H1 (cell line): ENCODE measurements at regions not wholly inside any gene's neighbourhood (a gene's known extent, or its start where the extent isn't known, plus 50 kb on each side); places are given as distances from the start of the nearest gene placed in this dataset.
A peak's percentile ranks its signal among the peaks of the same experiment; 100 is the strongest.

ENCODE experiments used
- CTCF ChIA-PET: fragments of 300-600 bp; sonication (Branson Sonifier 250); formaldehyde crosslinking; loops from one replicate; lab custom pipeline; 2021; ENCODE audit not compliant: partially characterized antibody; lab: Charles Lee
- POLR2A ChIA-PET: fragments of 300-600 bp; sonication (Branson Sonifier 250); formaldehyde crosslinking; loops from one replicate; lab custom pipeline; 2021; ENCODE audit warnings: inconsistent platforms; ENCODE audit not compliant: partially characterized antibody; lab: Charles Lee
- DNase-seq, 2 experiments: peaks; one replicate each; pipeline versions ENCODE4 v3.0.0 to v3.0.0-alpha.2; 2010 to 2022; ENCODE audit warnings: low spot score in 2 of 2, low read depth in 1 of 2, mixed read lengths in 1 of 2
- FAIRE-seq: peaks from 2 replicates; lab custom pipeline; 2011; peaks lifted over from hg19 to GRCh38; lab: Jason Lieb, UNC
- H2AFZ ChIP-seq: 2 replicates; pipeline ENCODE4 v1.8.1; 2012; ENCODE audit warnings: low read length, inconsistent platforms
- H2AK5ac ChIP-seq: 2 replicates; pipeline ENCODE4 v1.6.1; 2013; ENCODE audit warnings: low read depth, low read length
- H2BK120ac ChIP-seq: replicated peaks from 2 replicates; pipeline ENCODE3; 2013; ENCODE audit warnings: low read depth, low read length, inconsistent platforms
- H2BK12ac ChIP-seq: 2 replicates; pipeline ENCODE4 v1.6.1; 2013; ENCODE audit warnings: low read depth, low read length
- H2BK15ac ChIP-seq: 2 replicates; pipeline ENCODE4 v1.6.1; 2013; ENCODE audit warnings: low read length
- H2BK20ac ChIP-seq: 2 replicates; pipeline ENCODE4 v1.6.1; 2013; ENCODE audit warnings: low read length
- H2BK5ac ChIP-seq: 2 replicates; pipeline ENCODE4 v1.6.1; 2013; ENCODE audit warnings: low read depth, low read length
- H3K14ac ChIP-seq: 2 replicates; pipeline ENCODE4 v1.6.1; 2013; ENCODE audit warnings: inconsistent platforms; ENCODE audit not compliant: insufficient read length
- H3K18ac ChIP-seq: 2 replicates; pipeline ENCODE4 v1.6.1; 2013; ENCODE audit warnings: low read length; ENCODE audit errors: extremely low read depth
- H3K23ac ChIP-seq: 2 replicates; pipeline ENCODE4 v1.6.1; 2013; ENCODE audit warnings: inconsistent platforms; ENCODE audit not compliant: insufficient read length
- H3K23me2 ChIP-seq: 2 replicates; pipeline ENCODE4 v1.6.1; 2013; ENCODE audit warnings: low read depth, low read length
- H3K27ac ChIP-seq: 2 replicates; pipeline ENCODE4 v1.6.1; 2011; ENCODE audit warnings: low read depth, low read length, inconsistent platforms
- H3K27me3 ChIP-seq, 4 experiments: replicated peaks in 1 of 4; 1 replicate in 1 of 4; 2 replicates in 3 of 4; pipeline versions ENCODE4 v1.6.1 to v1.8.1; 2011 to 2013; ENCODE audit warnings: low read length in 3 of 4, mild to moderate bottlenecking in 3 of 4, inconsistent platforms in 2 of 4, mixed read lengths in 2 of 4, moderate library complexity in 1 of 4; ENCODE audit not compliant: control insufficient read depth in 3 of 4, insufficient read depth in 3 of 4; ENCODE audit errors: extremely low read depth in 1 of 4
- H3K36me3 ChIP-seq, 4 experiments: 2 replicates each; pipeline versions ENCODE4 v1.6.1 to v1.8.1; 2011 to 2013; ENCODE audit warnings: mild to moderate bottlenecking in 4 of 4, low read length in 3 of 4, moderate library complexity in 2 of 4, control low read depth in 1 of 4, inconsistent platforms in 1 of 4; ENCODE audit not compliant: insufficient read depth in 4 of 4, control insufficient read depth in 2 of 4
- H3K4ac ChIP-seq: replicated peaks from 2 replicates; pipeline ENCODE3; 2013; ENCODE audit warnings: low read length, low read depth, mixed read lengths, inconsistent platforms; ENCODE audit not compliant: insufficient read length
- H3K4me1 ChIP-seq, 4 experiments: replicated peaks in 1 of 4; 1 replicate in 1 of 4; 2 replicates in 3 of 4; pipeline versions ENCODE4 v1.6.1 to v1.8.1; 2011 to 2013; ENCODE audit warnings: low read length in 3 of 4, inconsistent platforms in 2 of 4, mixed read lengths in 1 of 4; ENCODE audit not compliant: insufficient read depth in 4 of 4, control insufficient read depth in 3 of 4
- H3K4me2 ChIP-seq, 2 experiments: 2 replicates each; pipeline versions ENCODE4 v1.6.1 to v1.8.1; 2011 to 2013; ENCODE audit warnings: low read depth in 2 of 2, low read length in 2 of 2, control low read depth in 1 of 2, inconsistent platforms in 1 of 2, mild to moderate bottlenecking in 1 of 2; ENCODE audit not compliant: insufficient read depth in 1 of 2
- H3K4me3 ChIP-seq, 4 experiments: fragments of 200-600, 300-600 bp in 1 of 4; sonication (generic), shearing (Covaris generic), sonication (Bioruptor Twin) in 1 of 4; 2 replicates each; pipeline versions ENCODE4 v1.5.1 to v1.8.1; 2011 to 2016; ENCODE audit warnings: low read length in 4 of 4, low read depth in 3 of 4, control low read depth in 2 of 4, inconsistent platforms in 2 of 4, mild to moderate bottlenecking in 2 of 4, mixed read lengths in 1 of 4, moderate library complexity in 1 of 4; ENCODE audit not compliant: insufficient read depth in 2 of 4; ENCODE audit errors: extremely low read depth in 1 of 4
- H3K56ac ChIP-seq: replicated peaks from 2 replicates; pipeline ENCODE3; 2013; ENCODE audit warnings: low read depth, mild to moderate bottlenecking, mixed read lengths, low read length, inconsistent platforms; ENCODE audit not compliant: insufficient read length
- H3K79me1 ChIP-seq: 2 replicates; pipeline ENCODE4 v1.6.1; 2013; ENCODE audit warnings: low read depth, low read length, control low read depth
- H3K79me2 ChIP-seq, 2 experiments: 2 replicates each; pipeline versions ENCODE4 v1.6.1 to v1.8.1; 2012 to 2013; ENCODE audit warnings: low read length in 2 of 2, mild to moderate bottlenecking in 2 of 2, inconsistent platforms in 1 of 2; ENCODE audit not compliant: insufficient read depth in 2 of 2, control insufficient read depth in 1 of 2
- H3K9ac ChIP-seq, 4 experiments: replicated peaks in 1 of 4; 1 replicate in 1 of 4; 2 replicates in 3 of 4; pipeline versions ENCODE4 v1.6.1 to v1.8.1; 2011 to 2013; ENCODE audit warnings: low read depth in 3 of 4, low read length in 3 of 4, control low read depth in 2 of 4, mild to moderate bottlenecking in 2 of 4, moderate library complexity in 2 of 4, inconsistent platforms in 1 of 4; ENCODE audit errors: extremely low read depth in 1 of 4
- H3K9me3 ChIP-seq, 2 experiments: 2 replicates each; pipeline versions ENCODE4 v1.6.1 to v1.8.1; 2012 to 2013; ENCODE audit warnings: mild to moderate bottlenecking in 2 of 2, moderate library complexity in 2 of 2, control low read depth in 1 of 2, inconsistent platforms in 1 of 2, low read depth in 1 of 2, low read length in 1 of 2, mixed read lengths in 1 of 2; ENCODE audit not compliant: insufficient read depth in 2 of 2
- H4K20me1 ChIP-seq, 2 experiments: replicated peaks in 1 of 2; 2 replicates each; pipeline versions ENCODE3 to v1.8.1; 2011 to 2013; ENCODE audit warnings: inconsistent platforms in 2 of 2, low read length in 2 of 2, mild to moderate bottlenecking in 1 of 2; ENCODE audit not compliant: insufficient read depth in 2 of 2, control insufficient read depth in 1 of 2
- H4K5ac ChIP-seq: 2 replicates; pipeline ENCODE4 v1.6.1; 2013; ENCODE audit warnings: low read length, low read depth, mixed read lengths, inconsistent platforms; ENCODE audit not compliant: insufficient read length
- H4K8ac ChIP-seq: 2 replicates; pipeline ENCODE4 v1.8.0; 2013; ENCODE audit warnings: mild to moderate bottlenecking, moderate library complexity, low read length, inconsistent platforms; ENCODE audit not compliant: insufficient read depth; ENCODE audit errors: extremely low read depth
- H4K91ac ChIP-seq: replicated peaks from 2 replicates; pipeline ENCODE3; 2013; ENCODE audit warnings: low read length, mixed read lengths, inconsistent platforms; ENCODE audit not compliant: insufficient read length
- E2F6 ChIP-seq: IDR thresholded peaks from 2 replicates; pipeline ENCODE4 v1.6.1; 2012; ENCODE audit warnings: inconsistent platforms
- JUN ChIP-seq: IDR thresholded peaks from 2 replicates; pipeline ENCODE4 v1.6.1; 2011; ENCODE audit warnings: low read depth, mild to moderate bottlenecking, improper control_type of control experiment, low read length
- KDM4A ChIP-seq: IDR thresholded peaks from one replicate; pipeline ENCODE4 v1.7.1; 2012; ENCODE audit warnings: low read depth, mild to moderate bottlenecking, moderate library complexity, low read length, inconsistent platforms; ENCODE audit not compliant: severe bottlenecking
- PHF8 ChIP-seq: fragments of 200-600 bp; sonication (generic); conservative IDR thresholded peaks from 2 replicates; pipeline ENCODE4 v1.7.1; 2012; ENCODE audit warnings: low read depth, mild to moderate bottlenecking, inconsistent platforms, low read length, moderate library complexity
- SP4 ChIP-seq: IDR thresholded peaks from 2 replicates; pipeline ENCODE4 v1.6.1; 2012; ENCODE audit warnings: low read length, inconsistent platforms
- WGBS, 2 experiments: shearing (Covaris generic) in 1 of 2; methylation state at CpG; one replicate each; pipeline versions ENCODE4 v1.1.6 to v1.1.7; 2013 to 2015; ENCODE audit warnings: low lambda C conversion rate in 2 of 2, mixed read lengths in 2 of 2, inconsistent platforms in 1 of 2, low coverage in 1 of 2, missing lambda C conversion rate in 1 of 2; ENCODE audit not compliant: insufficient replicate concordance in 2 of 2, insufficient coverage in 1 of 2, insufficient read length in 1 of 2; ENCODE audit errors: extremely low coverage in 1 of 2, missing lambda C conversion rate in 1 of 2; 5-methylcytosine and 5-hydroxymethylcytosine counted together

- H3K4ac ChIP-seq, result no peak overlapping the region
- H3K4me2 ChIP-seq, result no peak overlapping the region
- H3K36me3 ChIP-seq, result no peaks in the 10 kb centered on the region
- H3K9me3 ChIP-seq, result peaks cover 3 to 7% of the 10 kb centered on the region in 2 experiments; a peak in 1 of 4 replicates
- H3K14ac ChIP-seq, result no peak overlapping the region
- H2BK20ac ChIP-seq, result no peak overlapping the region
- no peak overlapping the region for H3K4me3 ChIP-seq
- no peaks in the 10 kb centered on the region for H3K79me1 ChIP-seq
- no peak overlapping the region for H4K8ac ChIP-seq
- no peaks in the 10 kb centered on the region for H3K79me2 ChIP-seq
- WGBS, 2 experiments, result 94% methylated on average over 5 of the region's 5 CpGs; no CpG with 5 or more reads in 1 of the 2 experiments
- H2AK5ac ChIP-seq, result no peak overlapping the region
- H2BK15ac ChIP-seq, result no peak overlapping the region
- H3K23ac ChIP-seq, result no peak overlapping the region
- no peak overlapping the region for H2BK120ac ChIP-seq
- H2BK5ac ChIP-seq, result no peak overlapping the region
- no peaks in the 10 kb centered on the region; a peak in 1 of 7 replicates for H3K4me1 ChIP-seq
- H3K27me3 ChIP-seq, result no peaks in the 10 kb centered on the region
- POLR2A ChIA-PET, result no interaction called here
- TF ChIP-seq PHF8 (no peak), JUN (no peak), KDM4A (no peak), E2F6 (no peak), SP4 (no peak)
- H3K18ac ChIP-seq, result no peak overlapping the region
- no peaks in the 10 kb centered on the region for H4K20me1 ChIP-seq
- no peak overlapping the region for H3K56ac ChIP-seq
- FAIRE-seq (no peak), DNase-seq (no peak)
- no peaks in the 10 kb centered on the region for H3K23me2 ChIP-seq
- 0 out of 2 replicates have a peak overlapping the region, but pooled peaks have one; percentile 7 for H2AFZ ChIP-seq
- no peak overlapping the region for H2BK12ac ChIP-seq
- H3K27ac ChIP-seq, result no peak overlapping the region
- no peak overlapping the region for H3K9ac ChIP-seq
- H4K91ac ChIP-seq, result no peak overlapping the region
- no peak overlapping the region for H4K5ac ChIP-seq
- CTCF ChIA-PET, result no interaction called here
Observed at GRCh38 chr21:35565204-35565611, 495.1 kb downstream of the SETD4 start.
